AG10803 (cell line): ENCODE measurements at regions not wholly inside any gene's neighbourhood (a gene's known extent, or its start where the extent isn't known, plus 50 kb on each side); places are given as distances from the start of the nearest gene placed in this dataset.
"Not testable (repeated sequence)": the region's sequence is repeated elsewhere in the genome, so short reads cannot be mapped to it uniquely, and the experiment has no call there.

Source experiments
- DNase-seq: peaks from one replicate; pipeline ENCODE4 v3.0.0; 2010; ENCODE audit warnings: low read depth
- H3K4me3 ChIP-seq: 2 replicates; pipeline ENCODE4 v1.5.1; 2011; ENCODE audit warnings: mild to moderate bottlenecking, low read length, control low read depth
- TF ChIP-seq, protein P1 (sequence below): conservative IDR thresholded peaks from 2 replicates; pipeline ENCODE4 v1.5.1; 2011; ENCODE audit warnings: mild to moderate bottlenecking, low read length, control low read depth, inconsistent platforms

- no peak for DNase-seq
- TF ChIP-seq, protein P1, sequence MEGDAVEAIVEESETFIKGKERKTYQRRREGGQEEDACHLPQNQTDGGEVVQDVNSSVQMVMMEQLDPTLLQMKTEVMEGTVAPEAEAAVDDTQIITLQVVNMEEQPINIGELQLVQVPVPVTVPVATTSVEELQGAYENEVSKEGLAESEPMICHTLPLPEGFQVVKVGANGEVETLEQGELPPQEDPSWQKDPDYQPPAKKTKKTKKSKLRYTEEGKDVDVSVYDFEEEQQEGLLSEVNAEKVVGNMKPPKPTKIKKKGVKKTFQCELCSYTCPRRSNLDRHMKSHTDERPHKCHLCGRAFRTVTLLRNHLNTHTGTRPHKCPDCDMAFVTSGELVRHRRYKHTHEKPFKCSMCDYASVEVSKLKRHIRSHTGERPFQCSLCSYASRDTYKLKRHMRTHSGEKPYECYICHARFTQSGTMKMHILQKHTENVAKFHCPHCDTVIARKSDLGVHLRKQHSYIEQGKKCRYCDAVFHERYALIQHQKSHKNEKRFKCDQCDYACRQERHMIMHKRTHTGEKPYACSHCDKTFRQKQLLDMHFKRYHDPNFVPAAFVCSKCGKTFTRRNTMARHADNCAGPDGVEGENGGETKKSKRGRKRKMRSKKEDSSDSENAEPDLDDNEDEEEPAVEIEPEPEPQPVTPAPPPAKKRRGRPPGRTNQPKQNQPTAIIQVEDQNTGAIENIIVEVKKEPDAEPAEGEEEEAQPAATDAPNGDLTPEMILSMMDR, result no peak
- no peak overlapping the region for H3K4me3 ChIP-seq
These were observed 188.1 kb upstream of the MYO3A start for GRCh38 chr10:25745976-25746375.

DNA sequence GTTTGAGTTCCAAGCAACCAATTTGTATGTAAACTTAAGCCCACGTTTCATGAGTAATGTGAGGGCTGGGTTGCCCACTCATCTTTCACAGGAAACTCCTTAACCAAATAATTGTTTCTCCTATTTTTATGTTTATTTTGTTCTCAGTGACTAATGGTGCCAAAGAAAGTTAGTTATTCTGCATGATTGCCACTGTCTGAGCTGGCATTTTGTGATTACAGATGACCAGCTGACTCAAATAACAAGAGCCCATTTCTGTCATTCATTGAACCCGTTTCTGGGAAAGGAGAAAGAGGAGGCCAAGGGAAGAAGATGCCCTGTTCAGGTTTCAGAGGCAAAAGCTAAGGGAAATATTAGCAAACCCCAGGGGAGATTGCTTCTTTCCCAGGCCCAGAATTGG is 186.9 kb upstream of the MYO3A start:
- DNase-seq, result no peak
- TF ChIP-seq, protein P1, result no peak
- H3K4me3 ChIP-seq, result no peak overlapping the region

DNA sequence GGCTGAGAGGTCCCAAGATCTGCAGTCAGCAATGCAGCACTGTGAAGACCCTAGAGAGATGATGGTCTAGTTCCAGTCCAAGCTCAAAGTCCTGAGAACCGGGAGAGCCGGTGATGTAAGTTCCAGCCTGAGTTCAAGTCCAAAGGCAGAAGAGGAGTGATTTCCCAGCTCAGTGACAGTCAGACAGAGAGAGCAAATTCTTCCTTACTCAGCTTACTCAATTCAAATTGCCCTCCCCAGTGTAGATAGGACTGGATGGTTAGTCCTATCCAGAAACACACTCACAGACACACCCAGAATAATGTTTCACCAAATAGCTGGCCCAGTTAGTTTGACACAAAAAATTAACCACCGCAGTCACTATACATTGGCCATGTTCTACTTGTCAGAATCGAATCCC is 185.5 kb upstream of the MYO3A start:
- no peak for DNase-seq
- TF ChIP-seq, protein P1, result no peak
- H3K4me3 ChIP-seq, result no peak overlapping the region

- no peak overlapping the region for H3K4me3 ChIP-seq
- TF ChIP-seq, protein P1, result no peak
- DNase-seq, result no peak
These were observed 180.3 kb upstream of the MYO3A start for GRCh38 chr10:25753776-25754175.

DNA sequence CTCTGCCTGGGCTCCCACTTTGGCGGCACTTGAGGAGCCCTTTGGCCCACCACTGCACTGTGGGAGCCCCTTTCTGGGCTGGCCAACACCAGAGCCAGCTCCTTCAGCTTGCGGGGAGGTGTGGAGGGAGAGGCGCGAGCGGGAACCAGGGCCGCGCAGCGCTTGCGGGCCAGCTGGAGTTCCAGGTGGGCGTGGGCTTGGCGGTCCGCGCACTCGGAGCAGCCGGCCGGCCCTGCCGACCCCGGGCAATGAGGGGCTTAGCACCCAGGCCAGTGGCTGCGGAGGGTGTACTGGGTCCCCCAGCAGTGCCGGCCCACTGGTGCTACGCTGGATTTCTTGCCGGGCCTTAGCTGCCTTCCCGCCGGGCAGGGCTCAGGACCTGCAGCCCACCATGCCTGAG is 178.2 kb upstream of the MYO3A start:
- not testable (repeated sequence) for H3K4me3 ChIP-seq, DNase-seq

DNA sequence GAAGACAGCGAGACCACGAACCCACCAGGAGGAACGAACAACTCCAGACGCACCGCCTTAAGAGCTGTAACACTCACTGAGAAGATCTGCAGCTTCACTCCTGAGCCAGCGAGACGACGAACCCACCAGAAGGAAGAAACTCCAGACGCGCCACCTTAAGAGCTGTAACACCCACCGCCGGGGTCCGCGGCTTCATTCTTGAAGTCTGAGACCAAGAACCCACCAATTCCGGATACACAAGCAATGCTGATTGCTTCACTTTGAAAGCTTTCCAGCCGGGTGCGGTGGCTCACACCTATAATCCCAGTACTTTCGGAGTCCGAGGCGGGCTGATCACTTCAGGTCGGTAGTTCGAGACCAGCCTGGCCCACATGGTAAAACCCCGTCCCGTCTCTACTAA is 177.2 kb upstream of the MYO3A start:
- TF ChIP-seq, protein P1, result no peak
- DNase-seq, result no peak
- H3K4me3 ChIP-seq, result no peak overlapping the region

- TF ChIP-seq, protein P1, result no peak; the same call in 1 of the 2 replicates
- no peak for DNase-seq
These were observed 176.0 kb upstream of the MYO3A start for GRCh38 chr10:25758041-25758457.

GRCh38 chr10:25758511-25758910 is 175.5 kb upstream of the MYO3A start:
- no peak overlapping the region for H3K4me3 ChIP-seq
- no peak for DNase-seq
- TF ChIP-seq, protein P1, result no peak

More at GRCh38 chr10:25758041-25758457, 176.0 kb upstream of the MYO3A start:
- H3K4me3 ChIP-seq, result no peak overlapping the region
